HEK293 (cell line): ENCODE measurements at regions not wholly inside any gene's neighbourhood (a gene's known extent, or its start where the extent isn't known, plus 50 kb on each side); places are given as distances from the start of the nearest gene placed in this dataset.

ENCODE experiments used
- CTCF ChIA-PET: fragments of 350-600 bp; formaldehyde crosslinking; extraction: SDS; loops from one replicate; lab custom pipeline; 2021; ENCODE audit warnings: antibody characterized with exemption; lab: Yijun Ruan, JAX
- POLR2A ChIA-PET: fragments of 300-600 bp; formaldehyde crosslinking; extraction: SDS; loops from one replicate; lab custom pipeline; 2020; ENCODE audit warnings: antibody characterized with exemption, inconsistent platforms; lab: Yijun Ruan, JAX
- H3K27ac ChIP-seq: fragments of 200-500 bp; sonication (Bioruptor generic); 2 replicates; pipeline ENCODE4 v1.5.1; 2014; ENCODE audit warnings: low read depth, low read length, control low read depth, inconsistent platforms; ENCODE audit errors: extremely low read depth
- H3K36me3 ChIP-seq, 2 experiments: fragments of 200-500 bp in 1 of 2; sonication (Bioruptor generic) in 1 of 2; 1 replicate in 1 of 2; 2 replicates in 1 of 2; pipeline ENCODE4 v1.5.1; 2014 to 2017; ENCODE audit warnings: inconsistent platforms in 2 of 2, low read length in 2 of 2; ENCODE audit not compliant: control insufficient read depth in 2 of 2, insufficient read depth in 1 of 2
- H3K4me1 ChIP-seq: fragments of 200-500 bp; sonication (Bioruptor generic); 2 replicates; pipeline ENCODE4 v1.5.1; 2014; ENCODE audit warnings: mild to moderate bottlenecking, low read length, inconsistent platforms; ENCODE audit not compliant: control insufficient read depth, insufficient read depth
- H3K4me3 ChIP-seq: 2 replicates; pipeline ENCODE4 v1.5.1; 2011; ENCODE audit warnings: low read depth, mild to moderate bottlenecking, control low read depth, low read length, moderate library complexity
- H3K9me3 ChIP-seq: fragments of 200-500 bp; sonication (Bioruptor generic); 2 replicates; pipeline ENCODE4 v1.5.1; 2014; ENCODE audit warnings: low read depth, low read length, inconsistent platforms; ENCODE audit not compliant: control insufficient read depth, insufficient read depth
- ELK4 ChIP-seq: IDR thresholded peaks from 2 replicates; pipeline ENCODE4 v1.6.1; 2011; ENCODE audit warnings: mild to moderate bottlenecking, low read depth, low read length, borderline replicate concordance
- PRDM6 ChIP-seq: fragments of 450-650 bp; formaldehyde crosslinking; IDR thresholded peaks from 2 replicates; pipeline ENCODE4 v1.5.1; 2017; ENCODE audit warnings: missing biosample characterization, missing genetic modification characterization
- SETDB1 ChIP-seq: IDR thresholded peaks from one replicate; pipeline ENCODE4 v1.6.1; 2017; ENCODE audit warnings: mild to moderate bottlenecking, low read length, moderate library complexity, mixed read lengths; ENCODE audit not compliant: insufficient read length
- ZBTB11 ChIP-seq: fragments of 450-650 bp; formaldehyde crosslinking; conservative IDR thresholded peaks from 2 replicates; pipeline ENCODE4 v1.5.1; 2016; ENCODE audit warnings: low read depth, missing biosample characterization, missing genetic modification characterization
- ZBTB49 ChIP-seq: fragments of 450-650 bp; formaldehyde crosslinking; IDR thresholded peaks from 2 replicates; pipeline ENCODE4 v1.5.1; 2016; ENCODE audit warnings: missing biosample characterization, missing genetic modification characterization, low read depth
- ZBTB7A ChIP-seq: fragments of 450-650 bp; formaldehyde crosslinking; IDR thresholded peaks from 2 replicates; pipeline ENCODE4 v1.5.1; 2016; ENCODE audit warnings: low read depth, missing biosample characterization, missing genetic modification characterization
- ZNF18 ChIP-seq: fragments of 450-650 bp; formaldehyde crosslinking; IDR thresholded peaks from 2 replicates; pipeline ENCODE4 v1.5.1; 2016; ENCODE audit warnings: missing biosample characterization, missing genetic modification characterization
- ZNF26 ChIP-seq: fragments of 450-650 bp; formaldehyde crosslinking; IDR thresholded peaks from 2 replicates; pipeline ENCODE4 v1.5.1; 2016; ENCODE audit warnings: missing biosample characterization, missing genetic modification characterization
- ZNF48 ChIP-seq: fragments of 450-650 bp; formaldehyde crosslinking; IDR thresholded peaks from 2 replicates; pipeline ENCODE4 v1.5.1; 2016; ENCODE audit warnings: missing biosample characterization, missing genetic modification characterization
- ZNF510 ChIP-seq: fragments of 450-650 bp; formaldehyde crosslinking; IDR thresholded peaks from 2 replicates; pipeline ENCODE4 v1.5.1; 2018; ENCODE audit warnings: mild to moderate bottlenecking, missing genetic modification characterization, missing biosample characterization; ENCODE audit not compliant: insufficient replicate concordance
- ZNF518A ChIP-seq: fragments of 450-650 bp; formaldehyde crosslinking; conservative IDR thresholded peaks from 2 replicates; pipeline ENCODE4 v1.5.1; 2016; ENCODE audit warnings: low read depth, missing biosample characterization, missing genetic modification characterization
- ZNF529 ChIP-seq: fragments of 450-650 bp; formaldehyde crosslinking; IDR thresholded peaks from 2 replicates; pipeline ENCODE4 v1.5.1; 2017; ENCODE audit warnings: missing genetic modification characterization, missing biosample characterization; ENCODE audit not compliant: insufficient replicate concordance
- ZNF571 ChIP-seq: fragments of 450-650 bp; formaldehyde crosslinking; IDR thresholded peaks from 2 replicates; pipeline ENCODE4 v1.5.0; 2017; ENCODE audit warnings: missing biosample characterization, missing genetic modification characterization
- ZSCAN23 ChIP-seq: fragments of 450-650 bp; formaldehyde crosslinking; IDR thresholded peaks from 2 replicates; pipeline ENCODE4 v1.5.1; 2016; ENCODE audit warnings: missing biosample characterization, missing genetic modification characterization

- no peak for TF ChIP-seq ZNF18
- no peak for TF ChIP-seq PRDM6 (tag by site-specific recombination)
- no peak for TF ChIP-seq ZNF510
- TF ChIP-seq ZNF529: no peak
- no peak for TF ChIP-seq ZBTB7A (tag by site-specific recombination)
- TF ChIP-seq ZNF571: no peak
- TF ChIP-seq ZNF48 (tag by site-specific recombination): no peak
- no peak for TF ChIP-seq ZSCAN23
- no peak for TF ChIP-seq SETDB1
- TF ChIP-seq, all 188 proteins: peak for 0
Observed at GRCh38 chr18:73852789-73853549, 294.7 kb downstream of the FBXO15 start (continued).

GRCh38 chr18:73850782-73851181 lies 296.9 kb downstream of the FBXO15 start:
- H3K36me3 ChIP-seq: no peaks in the 10 kb centered on the region
- CTCF ChIA-PET: interaction anchor here (1.2 kb wide), 1 partner anchor 8 kb away, joined by 6 read pairs; no protein-coding TSS in a partner anchor
- H3K4me3 ChIP-seq: no peak overlapping the region
- H3K9me3 ChIP-seq: no peaks in the 10 kb centered on the region
- H3K4me1 ChIP-seq: no peaks in the 10 kb centered on the region
- POLR2A ChIA-PET: no interaction called here
- H3K27ac ChIP-seq: no peak overlapping the region
- TF ChIP-seq ZNF26 (tag by site-specific recombination): no peak
- TF ChIP-seq ZBTB11 (tag by site-specific recombination): no peak
- TF ChIP-seq ELK4: no peak
- no peak for TF ChIP-seq ZBTB49 (tag by site-specific recombination)
- TF ChIP-seq ZNF518A: no peak
